ENCODE measurements at regions not wholly inside any gene's neighbourhood (a gene's known extent, or its start where the extent isn't known, plus 50 kb on each side); places are given as distances from the start of the nearest gene placed in this dataset.

GRCh38 chr1:213874789-213875188, 113.0 kb upstream of the PROX1 start:
- DNase-seq (ENCODE audit: low spot score) = no peak

- DNase-seq (ENCODE audit: low spot score) = no peak
Measured at GRCh38 chr1:213876531-213876930, 111.2 kb upstream of the PROX1 start.

GRCh38 chr1:213883618-213884017, 104.2 kb upstream of the PROX1 start:
- no peak for DNase-seq (ENCODE audit: low spot score)

- DNase-seq (ENCODE audit: low spot score) = no peak
Measured at GRCh38 chr1:213884402-213884801, 103.4 kb upstream of the PROX1 start.

GRCh38 chr1:213884942-213885341, 102.8 kb upstream of the PROX1 start:
- DNase-seq (ENCODE audit: low spot score) = peak; percentile 90

GRCh38 chr1:213887842-213888241, 99.9 kb upstream of the PROX1 start:
- no peak for DNase-seq (ENCODE audit: low spot score)

GRCh38 chr1:213891989-213892902, 95.5 kb upstream of the PROX1 start:
- no peak for DNase-seq (ENCODE audit: low spot score)

GRCh38 chr1:213898684-213899083, 89.1 kb upstream of the PROX1 start:
- DNase-seq (ENCODE audit: low spot score) = no peak

- no peak for DNase-seq (ENCODE audit: low spot score)
Measured at GRCh38 chr1:213899413-213899812, 88.4 kb upstream of the PROX1 start.

- DNase-seq (ENCODE audit: low spot score) = peak; percentile 80
Measured at GRCh38 chr1:213905344-213905743, 82.4 kb upstream of the PROX1 start.

GRCh38 chr1:213908521-213908920, 79.3 kb upstream of the PROX1 start:
- DNase-seq (ENCODE audit: low spot score) = no peak

GRCh38 chr1:213914392-213914791, 73.4 kb upstream of the PROX1 start:
- DNase-seq (ENCODE audit: low spot score) = no peak

GRCh38 chr1:213921311-213921710, 66.5 kb upstream of the PROX1 start:
- DNase-seq (ENCODE audit: low spot score) = no peak

GRCh38 chr1:213921712-213922111, 66.1 kb upstream of the PROX1 start:
- no peak for DNase-seq (ENCODE audit: low spot score)

- no peak for DNase-seq (ENCODE audit: low spot score)
Measured at GRCh38 chr1:213925531-213926182, 62.1 kb upstream of the PROX1 start.

GRCh38 chr1:213927846-213928245, 59.9 kb upstream of the PROX1 start:
- no peak for DNase-seq (ENCODE audit: low spot score)

- DNase-seq (ENCODE audit: low spot score) = no peak
Measured at GRCh38 chr1:213929398-213929797, 58.4 kb upstream of the PROX1 start.

GRCh38 chr1:213931836-213932235, 55.9 kb upstream of the PROX1 start:
- no peak for DNase-seq (ENCODE audit: low spot score)

GRCh38 chr1:213933336-213933735, 54.4 kb upstream of the PROX1 start:
- DNase-seq (ENCODE audit: low spot score) = no peak

- no peak for DNase-seq (ENCODE audit: low spot score)
Measured at GRCh38 chr1:213934649-213935048, 53.1 kb upstream of the PROX1 start.

GRCh38 chr1:213936571-213936970, 51.2 kb upstream of the PROX1 start:
- no peak for DNase-seq (ENCODE audit: low spot score)
